GM20000 (cell line): ENCODE measurements at regions not wholly inside any gene's neighbourhood (a gene's known extent, or its start where the extent isn't known, plus 50 kb on each side); places are given as distances from the start of the nearest gene placed in this dataset.

Experiments
- DNase-seq: peaks from one replicate; pipeline ENCODE4 v3.0.0; 2012; ENCODE audit warnings: low spot score
- CTCF ChIP-seq: IDR thresholded peaks from 2 replicates; pipeline ENCODE4 v1.5.1; 2012; ENCODE audit warnings: mild to moderate bottlenecking, control low read depth; ENCODE audit errors: extremely low read depth, missing control alignments

- no peak for TF ChIP-seq CTCF
- no peak for DNase-seq
Observed at GRCh38 chr1:185627761-185628501, 106.3 kb upstream of the HMCN1 start.

DNA sequence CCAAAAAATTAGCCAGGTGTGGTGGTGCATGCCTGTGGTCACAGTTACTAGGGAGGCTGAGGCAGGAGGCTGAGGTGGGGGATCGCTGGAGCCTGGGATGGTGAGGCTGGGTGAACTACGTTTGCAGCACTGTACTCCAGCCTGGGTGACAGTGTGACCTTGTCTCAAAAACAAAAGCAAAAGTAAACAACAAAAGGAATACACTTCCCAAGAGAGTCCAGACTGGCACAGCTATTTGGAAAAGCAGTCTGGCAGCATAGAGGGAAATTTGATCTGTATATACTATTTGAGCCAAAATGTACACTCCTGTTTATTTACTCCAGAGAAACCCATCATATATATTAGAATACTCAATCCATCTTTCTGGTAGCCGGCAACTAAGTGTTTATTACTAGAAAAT, 107.0 kb upstream of the HMCN1 start:
- TF ChIP-seq CTCF, result no peak
- DNase-seq, result no peak

- no peak for DNase-seq
Observed at GRCh38 chr1:185626344-185626743, 107.8 kb upstream of the HMCN1 start.

GRCh38 chr1:185610954-185611353, 123.2 kb upstream of the HMCN1 start:
- DNase-seq, result no peak
- TF ChIP-seq CTCF, result no peak

More at GRCh38 chr1:185626344-185626743, 107.8 kb upstream of the HMCN1 start:
- TF ChIP-seq CTCF, result no peak

DNA sequence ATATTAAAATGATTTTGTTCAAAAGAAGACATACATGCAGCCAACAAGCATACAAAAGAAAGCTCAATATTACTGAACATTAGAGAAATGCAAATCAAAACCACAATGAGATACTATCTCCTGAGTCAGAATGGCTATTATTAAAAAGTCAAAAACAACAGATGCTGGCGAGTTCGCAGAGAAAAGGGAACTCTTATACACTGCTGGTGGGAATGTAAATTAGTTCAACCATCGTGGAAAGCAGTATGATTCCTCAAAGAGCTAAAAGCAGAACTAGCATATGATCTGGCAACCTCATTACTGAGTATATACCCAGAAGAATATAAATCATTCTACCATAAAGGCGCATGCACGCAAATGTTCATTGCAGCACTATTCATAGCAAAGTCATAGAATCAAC, 126.0 kb upstream of the HMCN1 start:
- TF ChIP-seq CTCF, result no peak
- no peak for DNase-seq

GRCh38 chr1:185603158-185603557, 131.0 kb upstream of the HMCN1 start:
- DNase-seq, result no peak
- no peak for TF ChIP-seq CTCF

- no peak for TF ChIP-seq CTCF
- no peak for DNase-seq
Observed at GRCh38 chr1:185601189-185601588, 133.0 kb upstream of the HMCN1 start.
